ENCODE measurements at regions not wholly inside any gene's neighbourhood (a gene's known extent, or its start where the extent isn't known, plus 50 kb on each side); places are given as distances from the start of the nearest gene placed in this dataset.
"Not testable (repeated sequence)": the region's sequence is repeated elsewhere in the genome, so short reads cannot be mapped to it uniquely, and the experiment has no call there.

- TF ChIP-seq CTCF, POLR2A, EP300 (IDR thresholded peaks at IDR 0.05): not testable (repeated sequence)
Observed at GRCh38 chr7:63752446-63752845, 246.2 kb upstream of the ZNF722 start.
